Epithelial cell of proximal tubule (primary cell): ENCODE measurements at regions not wholly inside any gene's neighbourhood (a gene's known extent, or its start where the extent isn't known, plus 50 kb on each side); places are given as distances from the start of the nearest gene placed in this dataset.

Source experiments
- DNase-seq: peaks from one replicate; pipeline ENCODE4 v3.0.0-alpha.2; 2011; ENCODE audit warnings: low read depth
- H3K4me3 ChIP-seq: 2 replicates; pipeline ENCODE4 v1.5.1; 2011; ENCODE audit warnings: low read depth, mild to moderate bottlenecking, low read length
- TF ChIP-seq, protein P1 (sequence below): conservative IDR thresholded peaks from 2 replicates; pipeline ENCODE4 v1.5.1; 2012; ENCODE audit warnings: low read depth, mild to moderate bottlenecking, low read length

DNA sequence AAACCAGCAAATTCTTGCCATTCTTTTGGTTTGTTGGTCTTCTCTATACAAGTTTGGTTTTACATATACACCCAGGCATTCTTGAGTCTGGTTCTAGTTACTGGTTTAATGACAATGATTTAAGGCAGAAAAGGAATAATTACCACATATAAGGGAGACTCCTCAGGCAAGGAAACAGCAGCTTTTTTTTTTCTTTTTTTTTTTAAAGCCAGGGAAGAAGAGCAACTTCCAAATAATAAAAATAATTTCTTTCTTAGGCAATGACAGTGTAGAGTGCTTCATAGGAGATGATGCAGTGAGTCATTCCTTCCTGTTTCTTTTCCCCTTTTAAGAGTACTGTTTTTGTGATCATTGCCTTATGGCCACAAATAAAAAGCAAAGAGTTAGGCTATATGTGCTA lies 289.7 kb downstream of the DKK2 start:
- DNase-seq: no peak

DNA sequence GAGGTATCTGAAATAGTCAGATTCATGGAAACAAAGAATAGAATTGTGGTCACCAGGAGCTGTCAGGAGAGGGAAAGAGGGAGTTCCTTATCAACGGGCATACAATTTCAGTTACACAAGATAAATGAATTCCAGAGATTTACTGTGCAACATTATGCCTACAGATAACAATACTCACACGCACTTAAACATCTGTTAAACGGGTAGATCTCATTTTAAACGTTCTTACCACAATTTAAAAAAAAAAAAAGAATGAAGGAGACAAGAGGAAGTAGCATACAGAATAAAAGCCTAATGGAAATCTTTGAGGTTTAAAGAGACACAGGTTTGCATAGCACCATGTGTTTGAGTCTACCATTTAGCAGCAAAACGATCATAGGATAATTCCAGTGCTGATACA lies 298.0 kb downstream of the DKK2 start:
- H3K4me3 ChIP-seq: no peak overlapping the region
- TF ChIP-seq, protein P1, sequence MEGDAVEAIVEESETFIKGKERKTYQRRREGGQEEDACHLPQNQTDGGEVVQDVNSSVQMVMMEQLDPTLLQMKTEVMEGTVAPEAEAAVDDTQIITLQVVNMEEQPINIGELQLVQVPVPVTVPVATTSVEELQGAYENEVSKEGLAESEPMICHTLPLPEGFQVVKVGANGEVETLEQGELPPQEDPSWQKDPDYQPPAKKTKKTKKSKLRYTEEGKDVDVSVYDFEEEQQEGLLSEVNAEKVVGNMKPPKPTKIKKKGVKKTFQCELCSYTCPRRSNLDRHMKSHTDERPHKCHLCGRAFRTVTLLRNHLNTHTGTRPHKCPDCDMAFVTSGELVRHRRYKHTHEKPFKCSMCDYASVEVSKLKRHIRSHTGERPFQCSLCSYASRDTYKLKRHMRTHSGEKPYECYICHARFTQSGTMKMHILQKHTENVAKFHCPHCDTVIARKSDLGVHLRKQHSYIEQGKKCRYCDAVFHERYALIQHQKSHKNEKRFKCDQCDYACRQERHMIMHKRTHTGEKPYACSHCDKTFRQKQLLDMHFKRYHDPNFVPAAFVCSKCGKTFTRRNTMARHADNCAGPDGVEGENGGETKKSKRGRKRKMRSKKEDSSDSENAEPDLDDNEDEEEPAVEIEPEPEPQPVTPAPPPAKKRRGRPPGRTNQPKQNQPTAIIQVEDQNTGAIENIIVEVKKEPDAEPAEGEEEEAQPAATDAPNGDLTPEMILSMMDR: no peak
- no peak for DNase-seq

More for the DNA sequence above, 289.7 kb downstream of the DKK2 start:
- TF ChIP-seq, protein P1: no peak
- H3K4me3 ChIP-seq: no peak overlapping the region

DNA sequence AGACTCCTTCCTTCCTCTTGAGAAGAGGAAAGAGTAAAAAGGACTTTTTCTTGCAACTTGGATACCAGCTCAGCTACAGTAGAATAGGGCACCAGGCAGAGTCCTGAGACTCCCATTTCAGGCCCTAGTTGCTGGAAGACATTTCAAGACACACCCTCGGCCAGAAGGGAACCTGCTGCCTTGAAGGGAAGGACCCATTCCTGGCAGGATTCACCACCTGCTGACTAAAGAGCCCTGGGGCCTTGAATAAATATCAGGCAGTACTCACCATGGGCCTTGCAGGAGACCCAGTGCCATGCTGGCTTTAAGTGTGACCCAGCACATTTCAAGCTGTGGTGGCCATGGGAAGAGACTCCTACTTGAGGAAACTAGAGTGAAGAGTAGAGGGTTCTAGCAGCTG lies 317.6 kb downstream of the DKK2 start:
- H3K4me3 ChIP-seq: no peak overlapping the region
- TF ChIP-seq, protein P1: no peak
- DNase-seq: no peak

DNA sequence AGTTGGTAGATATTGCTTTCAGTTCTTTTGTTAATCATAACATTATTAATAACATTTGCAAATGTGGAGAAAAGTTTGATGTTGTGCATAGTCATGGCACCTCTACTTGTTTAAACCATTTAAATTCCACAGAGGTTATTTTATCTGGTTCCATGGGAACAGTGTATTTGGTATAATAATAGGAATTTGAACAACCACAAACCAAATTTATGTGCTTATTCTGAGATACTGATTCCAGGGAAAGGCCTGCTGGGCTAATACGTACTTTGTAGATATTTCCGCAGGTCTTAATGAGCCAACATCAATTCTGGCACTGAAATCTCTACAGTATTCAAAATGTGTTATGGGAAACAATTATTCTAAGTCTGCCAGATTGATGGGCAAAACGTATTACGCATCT lies 319.0 kb downstream of the DKK2 start:
- DNase-seq: no peak
- TF ChIP-seq, protein P1: no peak
- no peak overlapping the region for H3K4me3 ChIP-seq

DNA sequence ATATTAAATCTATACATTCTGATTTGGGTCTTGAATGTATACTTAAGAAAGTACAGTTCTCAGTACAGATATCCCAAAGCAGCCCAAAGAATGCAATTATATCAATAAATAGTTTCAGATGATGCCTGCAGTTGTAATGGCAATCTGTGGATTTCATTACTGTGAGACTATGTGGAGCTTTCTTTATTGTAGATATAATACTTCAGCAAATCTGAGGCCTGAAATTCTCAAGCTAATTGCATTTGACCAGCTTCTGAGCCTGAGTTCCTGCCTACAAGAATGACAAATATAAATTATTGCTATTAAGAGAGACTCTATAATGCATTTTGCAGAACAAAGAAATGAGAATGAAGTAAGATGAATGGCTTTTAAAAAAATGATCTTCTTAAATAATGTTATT lies 320.3 kb downstream of the DKK2 start:
- no peak overlapping the region for H3K4me3 ChIP-seq
- no peak for DNase-seq

DNA sequence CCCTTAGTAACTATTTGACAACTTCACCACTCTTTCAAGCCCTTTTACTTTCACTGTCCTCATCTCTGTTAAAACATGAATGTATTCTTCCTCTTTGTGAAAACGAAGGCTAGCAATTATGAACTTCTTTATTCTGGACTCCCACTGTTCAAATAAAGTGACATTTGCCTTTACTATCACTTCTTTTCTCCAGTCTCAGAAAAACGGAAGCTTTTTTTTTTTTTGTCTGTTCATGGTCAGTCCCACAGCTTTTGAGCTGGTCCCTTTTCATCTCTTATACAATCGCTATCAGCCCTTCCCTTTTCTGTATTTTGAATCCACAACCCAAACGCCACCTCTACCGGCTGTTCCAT lies 327.7 kb downstream of the DKK2 start:
- TF ChIP-seq, protein P1: no peak
- DNase-seq: no peak
- no peak overlapping the region for H3K4me3 ChIP-seq

More for the DNA sequence above, 320.3 kb downstream of the DKK2 start:
- TF ChIP-seq, protein P1: no peak

DNA sequence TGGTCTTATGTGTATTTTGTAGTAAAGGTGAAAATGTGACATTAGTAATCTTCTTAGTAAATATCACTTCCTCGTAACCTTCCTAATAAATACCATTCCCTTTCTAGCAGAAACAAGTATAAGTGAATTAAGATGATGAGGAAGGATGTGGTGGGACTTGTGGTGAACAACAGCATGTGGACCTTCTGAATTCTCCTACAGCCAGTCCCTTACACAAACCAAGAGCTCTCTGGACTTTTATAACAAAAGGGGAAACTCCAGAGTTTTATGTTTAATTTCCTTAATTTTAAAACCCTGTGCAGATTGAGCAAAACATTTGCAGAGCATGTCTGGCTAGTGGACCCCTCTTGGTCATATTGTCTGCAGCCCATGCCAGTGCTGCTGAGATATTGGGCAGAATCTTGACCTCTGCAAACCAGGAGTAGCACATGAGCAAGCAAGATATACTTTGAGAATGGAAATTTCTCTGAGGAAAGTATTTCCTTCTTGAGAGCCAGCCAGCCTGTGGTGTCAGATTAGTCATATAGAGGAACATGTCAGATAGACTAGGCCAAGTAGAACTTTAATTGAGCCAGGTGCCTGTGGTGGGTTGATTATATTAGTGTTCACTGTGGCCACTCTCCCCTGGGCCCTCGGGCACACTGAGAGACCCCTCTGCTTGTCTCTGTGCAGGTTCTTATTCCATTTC lies 328.2 kb downstream of the DKK2 start:
- DNase-seq: no peak
- H3K4me3 ChIP-seq: no peak overlapping the region
- TF ChIP-seq, protein P1: no peak
